Stimulated activated CD8-positive, alpha-beta memory T cell treated with anti-CD3 and anti-CD28 coated beads, Interleukin-4, amount 100 ng/mL, for 24 hours (primary cell): ENCODE measurements at regions not wholly inside any gene's neighbourhood (a gene's known extent, or its start where the extent isn't known, plus 50 kb on each side); places are given as distances from the start of the nearest gene placed in this dataset.

Source experiments
- DNase-seq: peaks from one replicate; pipeline ENCODE4 v3.0.0-alpha.2; 2020; ENCODE audit warnings: low read depth

GRCh38 chr5:124692950-124693349, 53.5 kb downstream of the ZNF608 start:
- no peak for DNase-seq

GRCh38 chr5:124692324-124692723, 54.1 kb downstream of the ZNF608 start:
- no peak for DNase-seq

GRCh38 chr5:124689653-124690052, 56.8 kb downstream of the ZNF608 start:
- DNase-seq: no peak

- DNase-seq: no peak
Measured at GRCh38 chr5:124686239-124687004, 60.0 kb downstream of the ZNF608 start.

GRCh38 chr5:124685404-124685930, 61.0 kb downstream of the ZNF608 start:
- no peak for DNase-seq

GRCh38 chr5:124683917-124684555, 62.4 kb downstream of the ZNF608 start:
- DNase-seq: no peak

- DNase-seq: no peak
Measured at GRCh38 chr5:124679578-124680199, 66.8 kb downstream of the ZNF608 start.

- DNase-seq: no peak
Measured at GRCh38 chr5:124678922-124679519, 67.4 kb downstream of the ZNF608 start.

- DNase-seq: no peak
Measured at GRCh38 chr5:124678468-124678867, 68.0 kb downstream of the ZNF608 start.

GRCh38 chr5:124677374-124678351, 68.8 kb downstream of the ZNF608 start:
- DNase-seq: no peak

GRCh38 chr5:124675931-124676846, 70.2 kb downstream of the ZNF608 start:
- DNase-seq: no peak

- DNase-seq: no peak
Measured at GRCh38 chr5:124671193-124671592, 75.2 kb downstream of the ZNF608 start.

- no peak for DNase-seq
Measured at GRCh38 chr5:124670722-124671184, 75.7 kb downstream of the ZNF608 start.

- no peak for DNase-seq
Measured at GRCh38 chr5:124669956-124670721, 76.3 kb downstream of the ZNF608 start.

- DNase-seq: no peak
Measured at GRCh38 chr5:124669300-124669648, 77.2 kb downstream of the ZNF608 start.

GRCh38 chr5:124668353-124669299, 77.8 kb downstream of the ZNF608 start:
- no peak for DNase-seq

- DNase-seq: no peak
Measured at GRCh38 chr5:124665625-124666024, 80.8 kb downstream of the ZNF608 start.

GRCh38 chr5:124665035-124665434, 81.4 kb downstream of the ZNF608 start:
- no peak for DNase-seq
